ENCODE measurements at regions not wholly inside any gene's neighbourhood (a gene's known extent, or its start where the extent isn't known, plus 50 kb on each side); places are given as distances from the start of the nearest gene placed in this dataset.
A peak's percentile ranks its signal among the peaks of the same experiment; 100 is the strongest.

DNA sequence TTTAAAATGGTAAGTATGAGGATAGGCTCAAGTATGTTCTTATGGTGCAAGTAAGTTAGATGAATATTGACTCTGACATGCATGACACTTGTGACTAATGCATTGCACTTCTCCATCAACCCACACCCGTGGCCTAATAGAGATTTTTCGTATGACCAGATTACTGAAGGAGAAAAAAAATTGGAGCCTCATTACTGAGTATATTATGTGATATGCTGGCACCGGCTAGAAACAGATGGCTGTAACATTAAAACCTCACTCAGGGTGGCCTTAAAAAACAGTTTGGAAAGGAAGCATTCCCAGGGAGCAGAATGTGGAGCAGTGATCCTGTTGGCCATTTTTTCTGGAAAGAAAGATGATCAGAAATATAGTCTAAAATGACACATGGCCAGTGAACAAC lies 766.4 kb downstream of the PRELID2 start:
- TF ChIP-seq, protein P1, sequence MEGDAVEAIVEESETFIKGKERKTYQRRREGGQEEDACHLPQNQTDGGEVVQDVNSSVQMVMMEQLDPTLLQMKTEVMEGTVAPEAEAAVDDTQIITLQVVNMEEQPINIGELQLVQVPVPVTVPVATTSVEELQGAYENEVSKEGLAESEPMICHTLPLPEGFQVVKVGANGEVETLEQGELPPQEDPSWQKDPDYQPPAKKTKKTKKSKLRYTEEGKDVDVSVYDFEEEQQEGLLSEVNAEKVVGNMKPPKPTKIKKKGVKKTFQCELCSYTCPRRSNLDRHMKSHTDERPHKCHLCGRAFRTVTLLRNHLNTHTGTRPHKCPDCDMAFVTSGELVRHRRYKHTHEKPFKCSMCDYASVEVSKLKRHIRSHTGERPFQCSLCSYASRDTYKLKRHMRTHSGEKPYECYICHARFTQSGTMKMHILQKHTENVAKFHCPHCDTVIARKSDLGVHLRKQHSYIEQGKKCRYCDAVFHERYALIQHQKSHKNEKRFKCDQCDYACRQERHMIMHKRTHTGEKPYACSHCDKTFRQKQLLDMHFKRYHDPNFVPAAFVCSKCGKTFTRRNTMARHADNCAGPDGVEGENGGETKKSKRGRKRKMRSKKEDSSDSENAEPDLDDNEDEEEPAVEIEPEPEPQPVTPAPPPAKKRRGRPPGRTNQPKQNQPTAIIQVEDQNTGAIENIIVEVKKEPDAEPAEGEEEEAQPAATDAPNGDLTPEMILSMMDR (IDR thresholded peaks at IDR 0.05; ENCODE audit: low read depth, low read length), result no peak
- DNase-seq (ENCODE audit: low read depth, low spot score), result no peak
- in situ Hi-C loops (cut with HindIII; ENCODE audit: low sequenced_read_pairs), result no loop called here
- no peak overlapping the region for H3K4me3 ChIP-seq (ENCODE audit: low read depth, low read length)

DNA sequence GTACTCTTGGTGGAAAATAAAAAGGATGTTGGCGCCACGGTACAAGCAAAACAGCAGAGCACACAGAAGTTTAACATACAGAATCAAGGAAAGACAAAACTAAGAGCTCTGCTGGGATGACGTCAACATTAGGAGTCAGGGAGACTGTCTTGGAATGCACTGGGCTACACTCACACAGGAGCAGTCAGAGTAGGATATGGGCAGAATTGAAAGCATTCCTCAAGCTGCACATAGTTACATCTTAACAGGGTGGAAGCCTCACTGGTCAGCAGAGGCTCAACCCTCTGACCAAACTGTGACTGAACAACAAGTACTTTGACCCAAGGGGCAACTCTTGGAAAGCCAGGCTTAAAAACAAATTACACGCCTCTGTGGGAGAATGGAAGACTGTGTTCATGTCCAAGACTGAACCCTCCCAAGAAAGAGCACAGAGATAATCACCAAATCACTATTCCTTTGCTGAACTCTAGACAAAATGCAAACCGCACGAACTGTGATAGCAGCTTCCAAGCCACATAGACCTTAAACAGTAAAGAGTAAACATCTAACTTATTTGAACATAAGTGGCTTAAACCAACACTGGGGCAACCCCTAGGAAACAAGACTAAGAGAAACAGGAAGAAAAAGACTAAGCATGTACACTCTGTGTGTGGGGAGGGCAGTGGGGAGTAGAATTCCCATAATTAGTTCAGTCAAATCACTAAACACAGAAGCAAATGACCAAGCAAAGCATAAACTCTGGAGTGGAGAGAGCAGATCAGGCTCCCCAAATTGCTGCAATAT lies 772.7 kb downstream of the PRELID2 start:
- no peak overlapping the region for H3K4me3 ChIP-seq (ENCODE audit: low read depth, low read length)
- in situ Hi-C loops (cut with HindIII; ENCODE audit: low sequenced_read_pairs), result no loop called here
- TF ChIP-seq, protein P1 (IDR thresholded peaks at IDR 0.05; ENCODE audit: low read depth, low read length), result no peak
- DNase-seq (ENCODE audit: low read depth, low spot score), result peak; percentile 45

DNA sequence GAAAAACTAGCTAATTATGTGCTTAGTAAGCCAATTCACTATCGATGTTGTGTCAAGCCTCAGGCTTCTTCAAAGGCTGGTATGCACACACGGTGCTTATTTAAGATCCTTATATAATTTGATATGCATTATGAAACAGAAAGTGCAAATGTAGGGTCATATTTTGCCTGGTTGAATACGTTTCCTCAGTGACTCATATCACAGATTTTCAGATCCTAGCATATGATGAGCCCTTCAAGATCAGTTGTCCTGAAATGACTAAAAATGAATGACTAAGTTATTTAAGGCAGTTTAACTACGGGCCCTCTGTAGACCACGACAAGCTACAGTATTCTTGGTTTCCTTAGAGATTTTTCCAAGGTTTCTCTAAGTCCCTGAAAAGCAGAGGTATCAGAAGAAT lies 778.3 kb downstream of the PRELID2 start:
- in situ Hi-C loops (cut with HindIII; ENCODE audit: low sequenced_read_pairs), result no loop called here

DNA sequence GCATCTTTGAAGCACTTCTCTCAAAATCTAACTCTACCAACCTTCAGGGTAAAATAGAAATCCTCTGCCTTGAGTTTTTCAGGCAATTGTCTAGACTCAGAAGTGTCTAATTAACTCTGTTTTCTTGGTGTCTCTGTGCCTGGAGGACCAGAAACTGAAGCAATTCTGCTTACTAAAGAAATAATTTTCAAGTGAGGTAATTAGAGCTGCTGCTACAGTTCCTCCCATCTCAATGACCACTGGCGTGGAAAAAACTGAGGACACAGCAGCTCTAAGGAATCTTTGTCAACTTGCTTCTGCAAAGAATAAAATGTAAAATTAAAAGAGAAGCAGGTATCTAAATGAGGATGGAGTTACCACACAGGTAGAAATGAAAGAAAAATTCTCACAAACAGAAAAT lies 785.0 kb downstream of the PRELID2 start:
- no peak for DNase-seq (ENCODE audit: low read depth, low spot score)
- TF ChIP-seq, protein P1 (IDR thresholded peaks at IDR 0.05; ENCODE audit: low read depth, low read length), result no peak
- H3K4me3 ChIP-seq (ENCODE audit: low read depth, low read length), result no peak overlapping the region
- in situ Hi-C loops (cut with HindIII; ENCODE audit: low sequenced_read_pairs), result no loop called here

More for the DNA sequence above, 778.3 kb downstream of the PRELID2 start:
- TF ChIP-seq, protein P1 (IDR thresholded peaks at IDR 0.05; ENCODE audit: low read depth, low read length), result no peak
- no peak overlapping the region for H3K4me3 ChIP-seq (ENCODE audit: low read depth, low read length)
- peak; percentile 10 for DNase-seq (ENCODE audit: low read depth, low spot score)

DNA sequence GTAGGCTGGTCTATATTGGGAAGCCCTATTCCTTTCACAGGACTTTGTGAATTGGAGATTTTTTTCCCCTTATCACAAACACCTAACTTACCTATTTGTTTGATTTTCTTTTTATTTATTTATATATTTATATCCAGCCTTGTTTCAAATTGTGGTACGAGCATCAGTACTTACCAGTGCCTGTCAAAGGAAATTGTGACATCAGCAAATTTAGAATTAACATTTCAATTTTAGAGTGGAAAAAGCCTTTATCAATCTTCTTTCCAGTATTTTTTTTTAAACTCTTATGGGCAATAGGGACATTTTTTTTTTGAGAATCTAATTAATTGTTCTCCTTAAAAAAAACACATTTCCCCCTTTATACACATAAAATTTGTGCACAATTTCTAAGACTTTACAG lies 790.2 kb downstream of the PRELID2 start:
- no peak for DNase-seq (ENCODE audit: low read depth, low spot score)
- in situ Hi-C loops (cut with HindIII; ENCODE audit: low sequenced_read_pairs), result no loop called here
- TF ChIP-seq, protein P1 (IDR thresholded peaks at IDR 0.05; ENCODE audit: low read depth, low read length), result no peak
- H3K4me3 ChIP-seq (ENCODE audit: low read depth, low read length), result no peak overlapping the region

DNA sequence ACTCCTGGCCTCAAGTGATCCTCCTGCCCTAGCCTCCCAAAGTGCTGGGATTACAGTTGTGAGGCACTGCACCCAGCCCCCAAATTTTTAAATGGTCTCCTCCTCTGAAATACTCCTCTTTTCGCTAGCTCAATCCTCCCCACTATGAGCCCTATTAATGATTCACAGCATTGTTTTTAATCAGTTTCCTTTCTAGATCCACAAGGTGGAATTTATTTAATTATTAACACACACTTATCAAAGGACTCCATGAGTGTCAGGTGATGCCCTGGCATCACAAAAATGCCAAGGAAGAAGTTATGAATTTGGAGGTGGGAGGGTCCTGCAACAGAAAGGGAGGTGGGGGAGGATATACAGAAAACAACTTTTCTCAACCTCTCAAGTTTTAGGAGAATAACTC lies 806.5 kb downstream of the PRELID2 start:
- TF ChIP-seq, protein P1 (IDR thresholded peaks at IDR 0.05; ENCODE audit: low read depth, low read length), result no peak
- DNase-seq (ENCODE audit: low read depth, low spot score), result no peak
- H3K4me3 ChIP-seq (ENCODE audit: low read depth, low read length), result no peak overlapping the region
- in situ Hi-C loops (cut with HindIII; ENCODE audit: low sequenced_read_pairs), result no loop called here
